ENCODE measurements at regions not wholly inside any gene's neighbourhood (a gene's known extent, or its start where the extent isn't known, plus 50 kb on each side); places are given as distances from the start of the nearest gene placed in this dataset.

- peaks cover 36% of the 10 kb centered on the region for H3K4me1 Mint-ChIP-seq
- ChIA-PET CTCF (interaction anchor here (1.5 kb wide), 1 partner anchor 1025 kb away, joined by 3 read pairs; no protein-coding TSS in a partner anchor), POLR2A (no interaction called here)
- peaks cover 2 to 10% (median 4%) of the 10 kb centered on the region in 3 donors for H3K9me3 ChIP-seq (ENCODE audit: control extremely low read depth in 1 of 3, control insufficient read depth in 2 of 3, insufficient read depth in 1 of 3, low read length in 2 of 3)
- H4K20me1 ChIP-seq (ENCODE audit: control insufficient read depth, insufficient read depth, low read length, poor library complexity, severe bottlenecking): no peaks in the 10 kb centered on the region
- WGBS (ENCODE audit: insufficient coverage): no CpG with 5 or more reads among the region's 2 CpGs
- no peak for DNase-seq
- H3K79me2 ChIP-seq (ENCODE audit: control insufficient read depth, insufficient read depth, low read length): no peaks in the 10 kb centered on the region
- H3K4me1 ChIP-seq (ENCODE audit: control insufficient read depth in 2 of 2, insufficient read depth in 2 of 2, low read length in 2 of 2): peaks cover 27 to 28% of the 10 kb centered on the region in 2 donors
- peaks cover 6% of the 10 kb centered on the region for H3K27me3 Mint-ChIP-seq
- intact Hi-C loops (cut with micrococcal nuclease): no loop called here
- TF ChIP-seq EZH2 (IDR thresholded peaks at IDR 0.05; ENCODE audit: borderline replicate concordance, insufficient read depth, low read depth, low read length, poor library complexity, severe bottlenecking): no peak
- TF ChIP-seq, protein P1, sequence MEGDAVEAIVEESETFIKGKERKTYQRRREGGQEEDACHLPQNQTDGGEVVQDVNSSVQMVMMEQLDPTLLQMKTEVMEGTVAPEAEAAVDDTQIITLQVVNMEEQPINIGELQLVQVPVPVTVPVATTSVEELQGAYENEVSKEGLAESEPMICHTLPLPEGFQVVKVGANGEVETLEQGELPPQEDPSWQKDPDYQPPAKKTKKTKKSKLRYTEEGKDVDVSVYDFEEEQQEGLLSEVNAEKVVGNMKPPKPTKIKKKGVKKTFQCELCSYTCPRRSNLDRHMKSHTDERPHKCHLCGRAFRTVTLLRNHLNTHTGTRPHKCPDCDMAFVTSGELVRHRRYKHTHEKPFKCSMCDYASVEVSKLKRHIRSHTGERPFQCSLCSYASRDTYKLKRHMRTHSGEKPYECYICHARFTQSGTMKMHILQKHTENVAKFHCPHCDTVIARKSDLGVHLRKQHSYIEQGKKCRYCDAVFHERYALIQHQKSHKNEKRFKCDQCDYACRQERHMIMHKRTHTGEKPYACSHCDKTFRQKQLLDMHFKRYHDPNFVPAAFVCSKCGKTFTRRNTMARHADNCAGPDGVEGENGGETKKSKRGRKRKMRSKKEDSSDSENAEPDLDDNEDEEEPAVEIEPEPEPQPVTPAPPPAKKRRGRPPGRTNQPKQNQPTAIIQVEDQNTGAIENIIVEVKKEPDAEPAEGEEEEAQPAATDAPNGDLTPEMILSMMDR (IDR thresholded peaks at IDR 0.05): no peak
- no peak overlapping the region for H3K4me3 Mint-ChIP-seq
- H3K27ac ChIP-seq (ENCODE audit: low read length in 2 of 2): no peak overlapping the region
- no peak overlapping the region for H2AFZ ChIP-seq (ENCODE audit: insufficient read depth, low read depth, low read length, poor library complexity, severe bottlenecking)
- no peaks in the 10 kb centered on the region for H3K36me3 ChIP-seq (replicated peaks in 1 of 2; ENCODE audit: control extremely low read depth in 1 of 2, control insufficient read depth in 1 of 2, extremely low read depth in 1 of 2, insufficient read depth in 2 of 2, low read length in 1 of 2)
- no peak overlapping the region for H3K4me3 ChIP-seq (ENCODE audit: control extremely low read depth in 1 of 5, extremely low read depth in 1 of 5, insufficient read depth in 1 of 5, low read depth in 2 of 5, low read length in 4 of 5)
- H3K27me3 ChIP-seq (replicated peaks in 1 of 4; ENCODE audit: control extremely low read depth in 1 of 4, control insufficient read depth in 3 of 4, insufficient read depth in 4 of 4, low read length in 3 of 4): no peaks in the 10 kb centered on the region
- no peak for ATAC-seq (ENCODE audit: low read depth)
- H3K27ac Mint-ChIP-seq: no peak overlapping the region
- no peak overlapping the region for H3K4me2 ChIP-seq (replicated peaks; ENCODE audit: low read depth, low read length, poor library complexity, severe bottlenecking)
- no peak overlapping the region for H3K9ac ChIP-seq (ENCODE audit: low read length)
- peaks cover 4% of the 10 kb centered on the region for H3K9me3 Mint-ChIP-seq (ENCODE audit: insufficient read depth)
These were observed 162.6 kb downstream of the KLF6 start for GRCh38 chr10:3622427-3622826.

- H3K79me2 ChIP-seq (ENCODE audit: control insufficient read depth, insufficient read depth, low read length): no peaks in the 10 kb centered on the region
- no peak overlapping the region for H3K27ac ChIP-seq (ENCODE audit: low read length in 2 of 2)
- TF ChIP-seq, protein P1 (IDR thresholded peaks at IDR 0.05): no peak
- TF ChIP-seq EZH2 (IDR thresholded peaks at IDR 0.05; ENCODE audit: borderline replicate concordance, insufficient read depth, low read depth, low read length, poor library complexity, severe bottlenecking): no peak
- Mint-ChIP-seq H3K9me3 (ENCODE audit: insufficient read depth) (peaks cover 4% of the 10 kb centered on the region), H3K27me3 (peaks cover 6% of the 10 kb centered on the region), H3K4me1 (peaks cover 27% of the 10 kb centered on the region), H3K4me3 (no peak overlapping the region), H3K27ac (no peak overlapping the region)
- no peaks in the 10 kb centered on the region for H3K27me3 ChIP-seq (replicated peaks in 1 of 4; ENCODE audit: control extremely low read depth in 1 of 4, control insufficient read depth in 3 of 4, insufficient read depth in 4 of 4, low read length in 3 of 4)
- H3K9ac ChIP-seq (ENCODE audit: low read length): no peak overlapping the region
- no CpG with 5 or more reads among the region's 2 CpGs for WGBS (ENCODE audit: insufficient coverage)
- DNase-seq (no peak), ATAC-seq (ENCODE audit: low read depth) (no peak)
- no peaks in the 10 kb centered on the region for H3K36me3 ChIP-seq (replicated peaks in 1 of 2; ENCODE audit: control extremely low read depth in 1 of 2, control insufficient read depth in 1 of 2, extremely low read depth in 1 of 2, insufficient read depth in 2 of 2, low read length in 1 of 2)
- no peak overlapping the region for H3K4me3 ChIP-seq (ENCODE audit: control extremely low read depth in 1 of 5, extremely low read depth in 1 of 5, insufficient read depth in 1 of 5, low read depth in 2 of 5, low read length in 4 of 5)
- no peak overlapping the region for H2AFZ ChIP-seq (ENCODE audit: insufficient read depth, low read depth, low read length, poor library complexity, severe bottlenecking)
- peaks cover 0 to 7% (median 4%) of the 10 kb centered on the region in 3 donors for H3K9me3 ChIP-seq (ENCODE audit: control extremely low read depth in 1 of 3, control insufficient read depth in 2 of 3, insufficient read depth in 1 of 3, low read length in 2 of 3)
- ChIA-PET CTCF (no interaction called here), POLR2A (no interaction called here)
- no peak overlapping the region for H3K4me2 ChIP-seq (replicated peaks; ENCODE audit: low read depth, low read length, poor library complexity, severe bottlenecking)
- H4K20me1 ChIP-seq (ENCODE audit: control insufficient read depth, insufficient read depth, low read length, poor library complexity, severe bottlenecking): no peaks in the 10 kb centered on the region
- intact Hi-C loops (cut with micrococcal nuclease): no loop called here
- H3K4me1 ChIP-seq (ENCODE audit: control insufficient read depth in 2 of 2, insufficient read depth in 2 of 2, low read length in 2 of 2): peaks cover 19 to 20% of the 10 kb centered on the region in 2 donors
These were observed 164.2 kb downstream of the KLF6 start for GRCh38 chr10:3620818-3621217.

All from B cell (primary cell).